DMS114 treated with DMSO at 0.1 percent for 48 hours (cell line): ENCODE measurements at regions not wholly inside any gene's neighbourhood (a gene's known extent, or its start where the extent isn't known, plus 50 kb on each side); places are given as distances from the start of the nearest gene placed in this dataset.

ENCODE experiments used
- DNase-seq: peaks from one replicate; lab custom pipeline; 2025; ENCODE audit not compliant: unreplicated experiment; lab: John Stamatoyannopoulos, UW

GRCh38 chr1:14476170-14476955 lies 122.1 kb upstream of the KAZN start:
- DNase-seq, result no peak

- DNase-seq, result no peak
Measured at GRCh38 chr1:14478120-14478519, 120.4 kb upstream of the KAZN start.

DNA sequence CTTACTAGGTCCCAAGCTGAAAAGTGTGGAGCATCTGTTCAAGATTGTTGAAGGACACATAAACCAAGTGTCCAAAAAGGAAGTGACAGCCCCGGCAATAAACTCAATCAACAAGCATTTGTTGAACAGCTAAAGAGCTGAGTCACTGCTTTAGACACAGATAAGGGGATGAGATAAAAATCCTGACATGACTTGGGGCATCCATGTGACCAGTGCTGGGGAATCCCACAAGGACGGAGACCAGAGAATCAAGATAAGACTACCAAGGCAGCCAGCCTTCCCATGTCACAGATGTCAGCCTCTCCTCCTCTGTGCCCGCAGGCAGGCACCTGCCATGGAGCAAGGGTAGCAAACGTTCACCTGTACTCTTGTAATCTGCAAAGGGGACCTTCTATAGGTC lies 118.6 kb upstream of the KAZN start:
- DNase-seq, result no peak

DNA sequence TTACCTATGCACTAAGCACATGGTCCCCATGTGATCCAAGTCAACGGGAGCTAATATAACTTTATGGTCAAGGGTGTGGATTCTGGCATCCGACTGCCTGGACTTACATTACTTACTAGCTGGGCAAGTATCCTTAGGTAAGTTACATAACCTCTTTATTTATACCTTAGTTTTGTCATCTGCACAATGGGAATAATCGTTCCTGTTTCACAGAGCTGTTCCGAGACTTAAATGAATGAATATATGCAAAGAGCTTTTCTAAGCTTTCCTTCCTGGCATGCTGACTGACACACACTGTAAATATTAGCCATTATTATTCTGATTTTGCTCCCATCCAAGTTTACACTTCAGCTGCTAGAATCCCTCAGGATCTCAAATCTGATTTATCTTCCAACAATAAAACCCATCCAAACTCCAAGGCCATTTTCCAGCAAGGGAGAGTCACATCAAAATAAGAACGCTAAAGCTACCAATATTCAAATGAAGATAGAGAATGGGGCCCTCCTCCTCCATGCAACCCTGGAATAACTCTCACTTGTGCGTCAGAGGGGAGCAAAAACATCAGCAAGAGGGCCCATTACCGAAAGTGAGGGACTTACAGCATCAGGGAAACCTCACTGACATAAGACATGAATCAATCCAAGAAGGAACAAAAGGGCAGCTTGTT lies 115.6 kb upstream of the KAZN start:
- DNase-seq, result no peak

DNA sequence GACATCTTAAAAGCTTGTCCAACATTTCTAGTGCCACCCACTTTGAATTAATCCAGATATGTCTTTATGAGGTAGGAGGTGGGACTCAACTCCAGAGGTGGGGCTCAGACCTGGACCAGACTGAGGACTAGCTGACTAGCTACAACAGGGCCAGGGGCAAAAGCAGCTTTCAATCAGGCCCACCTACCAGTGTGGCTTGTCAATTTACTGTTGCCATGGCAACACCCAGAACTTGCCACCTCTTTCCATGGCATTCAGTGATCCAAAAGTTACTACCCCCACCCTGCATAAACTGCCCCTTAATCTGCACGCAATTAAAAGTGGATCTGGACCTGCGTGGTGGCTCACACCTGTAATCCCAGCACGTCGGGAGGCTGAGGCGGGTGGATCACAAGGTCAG lies 113.2 kb upstream of the KAZN start:
- DNase-seq, result no peak

- no peak for DNase-seq
Measured at GRCh38 chr1:14486401-14487201, 111.9 kb upstream of the KAZN start.

GRCh38 chr1:14487671-14488070 lies 110.8 kb upstream of the KAZN start:
- DNase-seq, result no peak

DNA sequence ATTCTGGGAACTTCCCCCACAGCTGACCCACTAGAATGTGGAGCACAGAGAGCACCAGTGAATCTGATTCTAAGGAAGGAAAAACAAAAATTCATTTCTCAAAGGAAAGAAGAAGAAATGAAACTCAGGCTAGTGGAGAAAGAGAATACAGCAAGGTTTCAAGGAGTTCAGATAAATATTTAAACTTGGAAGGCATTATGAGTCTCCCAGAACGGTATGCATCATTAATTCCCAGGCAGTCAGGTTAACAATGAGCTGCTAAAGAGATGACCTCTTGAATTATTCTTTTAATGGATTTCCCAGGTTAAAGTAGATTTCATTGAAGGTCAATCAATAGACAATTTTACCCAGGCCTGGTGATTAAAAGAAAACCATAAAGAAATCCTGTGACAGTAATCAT lies 103.6 kb upstream of the KAZN start:
- no peak for DNase-seq

DNA sequence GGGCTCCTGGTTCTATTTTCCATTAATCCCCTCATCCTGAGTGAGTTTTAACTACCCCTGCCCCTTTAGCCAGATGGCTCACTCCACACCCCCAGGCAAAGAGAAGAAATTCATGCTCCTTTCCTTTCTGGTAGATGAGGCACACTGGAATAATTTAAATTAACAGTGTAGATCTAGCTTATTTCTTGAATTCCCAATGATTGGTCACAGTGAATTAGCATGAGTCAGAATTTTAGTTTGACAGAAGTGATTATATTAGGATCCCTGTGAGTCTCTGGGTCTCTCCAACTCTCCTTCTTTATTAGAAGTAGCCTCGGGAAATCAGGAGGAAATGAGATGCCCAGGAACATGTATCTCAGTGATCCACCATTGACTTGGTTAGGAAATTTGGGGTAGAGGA lies 103.1 kb upstream of the KAZN start:
- no peak for DNase-seq

DNA sequence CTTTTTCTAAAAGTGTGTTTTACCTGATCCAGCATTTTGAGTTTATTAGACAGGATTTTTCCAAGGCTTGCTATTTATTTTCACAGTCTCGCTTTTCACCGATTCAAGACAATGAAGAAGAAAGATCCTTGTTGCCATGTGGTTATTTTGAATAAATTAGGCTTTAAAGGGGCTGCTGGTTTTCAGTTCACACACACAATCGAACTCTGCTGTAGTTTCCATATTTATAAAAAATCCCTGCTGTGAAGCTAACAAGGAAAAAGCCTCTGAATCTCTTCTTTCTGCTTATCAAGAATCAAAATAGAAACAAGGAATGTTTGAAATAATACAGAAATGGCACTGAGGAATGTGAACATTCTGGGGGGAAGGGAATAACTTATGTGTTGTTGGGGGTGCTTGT lies 102.5 kb upstream of the KAZN start:
- DNase-seq, result no peak

DNA sequence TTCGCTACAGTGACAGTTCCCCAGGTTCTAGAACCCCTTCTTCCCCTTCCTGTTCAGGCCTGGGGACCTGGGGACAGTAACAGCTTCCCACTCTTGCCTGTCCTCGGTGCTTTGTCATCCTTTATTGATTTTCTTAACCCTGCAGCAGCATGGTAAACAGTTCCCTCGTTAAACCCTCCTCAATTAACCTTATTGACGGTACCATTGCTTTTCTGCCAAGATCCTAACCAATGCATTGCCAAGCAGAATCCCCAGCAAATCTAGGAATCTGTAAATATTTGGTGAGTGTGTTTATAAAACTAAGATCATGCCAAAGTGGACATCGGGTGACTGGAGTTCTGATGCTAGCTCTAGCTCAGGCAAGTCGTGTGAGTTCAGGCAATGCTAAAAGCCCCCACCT lies 99.6 kb upstream of the KAZN start:
- DNase-seq, result no peak

DNA sequence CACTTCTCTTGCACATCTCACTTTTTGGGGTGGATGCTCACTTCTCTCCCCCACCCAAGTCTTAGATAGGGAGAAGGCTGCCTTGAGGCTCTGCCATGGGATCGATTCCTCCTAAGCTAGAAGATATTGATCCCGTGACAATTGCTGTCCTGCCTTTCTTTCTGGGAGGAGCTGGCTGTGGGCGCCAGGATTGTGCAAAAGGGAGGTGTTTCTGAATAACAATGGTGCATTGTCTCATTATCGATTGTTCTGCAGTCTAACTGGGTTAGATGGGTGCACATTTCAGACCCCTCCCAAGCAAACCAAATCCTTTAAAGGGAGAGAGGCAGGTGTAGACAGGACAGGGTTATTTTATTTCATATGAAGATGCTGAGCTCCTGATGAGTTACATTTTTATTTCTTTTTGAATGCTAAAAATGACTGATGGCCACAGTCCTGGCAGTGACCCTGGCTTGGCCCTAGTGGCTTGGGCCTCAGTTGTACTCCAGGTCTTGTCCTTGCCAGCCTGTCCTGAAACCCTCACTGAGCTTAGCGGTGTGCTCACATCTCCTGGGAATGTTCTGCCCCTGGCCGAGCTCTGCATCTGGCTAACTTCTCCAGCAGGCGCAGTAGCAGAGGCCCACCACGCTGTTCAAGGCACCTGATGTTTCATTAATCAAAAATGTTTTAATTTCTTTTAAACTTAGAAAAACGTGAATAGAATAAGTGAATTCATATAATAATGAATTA lies 99.0 kb upstream of the KAZN start:
- no peak for DNase-seq

- DNase-seq, result no peak
Measured at GRCh38 chr1:14500041-14500440, 98.4 kb upstream of the KAZN start.

DNA sequence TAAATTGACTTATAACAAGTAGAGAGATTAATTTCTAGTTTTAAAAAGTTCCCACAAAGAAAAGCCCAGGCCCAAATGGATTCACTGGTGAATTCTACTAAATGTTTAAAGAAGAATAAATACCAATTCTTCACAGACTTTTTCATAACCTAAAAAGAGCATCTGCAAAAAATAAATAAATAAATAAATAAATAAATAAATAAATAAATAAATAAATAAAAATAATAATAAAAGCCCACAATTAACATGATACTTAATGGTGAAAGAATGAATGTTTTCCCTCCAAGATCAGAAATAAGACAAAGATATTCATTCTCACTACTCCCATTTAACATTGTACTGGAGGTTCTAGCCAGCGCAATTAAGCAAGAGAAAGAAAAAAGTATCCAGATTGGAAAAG lies 97.6 kb upstream of the KAZN start:
- DNase-seq, result no peak

GRCh38 chr1:14504517-14504916 lies 94.0 kb upstream of the KAZN start:
- DNase-seq, result no peak

- DNase-seq, result no peak
Measured at GRCh38 chr1:14506471-14507255, 91.8 kb upstream of the KAZN start.

DNA sequence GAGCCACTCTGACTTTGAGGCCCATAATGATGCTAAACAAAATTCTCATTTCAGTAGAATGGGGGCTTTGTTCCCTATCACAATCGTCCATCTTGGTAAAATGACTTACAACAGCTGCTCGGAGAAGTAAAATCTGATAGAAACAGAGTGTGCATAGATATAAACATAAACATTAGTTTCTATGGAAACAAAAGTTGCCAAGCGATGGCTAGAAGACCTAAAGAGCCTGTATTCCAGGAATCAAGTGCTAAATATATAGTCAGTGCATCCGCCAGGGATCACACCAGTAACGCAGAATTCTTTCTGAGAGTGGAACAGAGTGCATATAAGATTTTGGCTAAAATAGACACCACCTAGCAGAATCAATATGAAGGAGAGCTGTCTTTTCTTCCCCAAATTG lies 91.2 kb upstream of the KAZN start:
- DNase-seq, result no peak

DNA sequence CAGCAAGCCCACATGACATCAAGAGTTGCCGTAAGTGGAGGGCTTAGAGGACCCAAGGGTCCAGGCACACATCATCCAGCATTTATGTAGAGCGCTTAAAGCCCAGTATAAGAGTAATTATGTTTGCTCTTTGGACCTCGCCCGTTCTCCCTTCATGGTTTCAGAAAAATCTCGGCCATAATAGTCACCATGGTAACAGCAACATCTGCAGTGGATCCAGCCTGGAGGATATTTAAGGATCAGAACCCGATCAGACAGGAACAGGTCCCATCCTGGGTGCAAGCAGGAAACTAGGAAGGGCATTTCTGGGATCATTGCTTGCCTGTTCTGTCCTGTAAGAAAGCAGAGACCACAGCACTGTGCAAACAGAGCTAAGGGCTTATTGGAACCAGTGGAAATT lies 89.9 kb upstream of the KAZN start:
- DNase-seq, result no peak

- no peak for DNase-seq
Measured at GRCh38 chr1:14511166-14511680, 87.3 kb upstream of the KAZN start.

DNA sequence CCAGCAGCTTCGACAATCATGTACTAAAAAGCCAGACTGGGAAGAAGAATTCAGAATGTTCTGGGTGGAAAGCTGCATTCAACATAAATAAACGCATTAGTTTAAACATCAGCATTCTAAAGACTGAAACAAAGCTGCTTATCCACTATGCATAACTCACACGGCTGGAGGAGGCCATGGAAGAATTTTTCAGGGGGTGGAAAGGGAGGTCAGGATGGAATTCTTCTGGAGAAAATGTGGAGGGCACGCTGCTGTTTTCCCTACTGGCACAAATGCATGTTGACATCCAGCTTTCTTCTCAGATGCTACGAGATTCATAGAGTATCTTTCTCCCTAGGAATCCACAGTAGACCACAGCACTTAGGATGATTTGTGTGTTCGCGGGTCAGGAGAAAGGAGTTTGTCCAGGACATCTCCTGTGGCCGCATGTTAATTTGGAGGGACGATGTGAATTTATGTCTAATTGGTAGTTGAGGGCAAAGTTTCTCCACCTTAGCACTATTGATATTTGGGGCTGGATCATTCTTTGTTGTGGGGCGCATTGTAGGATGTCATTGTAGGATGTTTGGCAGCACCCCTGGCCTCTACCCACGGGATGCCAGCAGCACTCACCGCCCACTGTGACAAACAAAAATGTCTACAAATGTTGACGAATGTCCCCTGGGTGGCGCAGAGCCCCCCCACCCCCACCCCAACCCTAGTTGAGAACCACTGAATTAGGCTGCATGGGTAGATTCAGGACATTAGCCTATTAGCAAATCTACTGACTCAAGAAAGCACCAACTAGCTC lies 86.5 kb upstream of the KAZN start:
- no peak for DNase-seq
